Activated CD4-positive, alpha-beta T cell treated with anti-CD3 and anti-CD28 coated beads, Interleukin-2, amount 50 U/mL, for 4 hours (primary cell): ENCODE measurements at regions not wholly inside any gene's neighbourhood (a gene's known extent, or its start where the extent isn't known, plus 50 kb on each side); places are given as distances from the start of the nearest gene placed in this dataset.
"Not testable (repeated sequence)": the region's sequence is repeated elsewhere in the genome, so short reads cannot be mapped to it uniquely, and the experiment has no call there.

ENCODE experiments used
- DNase-seq, 2 experiments: peaks; one replicate each; pipeline ENCODE4 v3.0.0-alpha.2; 2020

DNA sequence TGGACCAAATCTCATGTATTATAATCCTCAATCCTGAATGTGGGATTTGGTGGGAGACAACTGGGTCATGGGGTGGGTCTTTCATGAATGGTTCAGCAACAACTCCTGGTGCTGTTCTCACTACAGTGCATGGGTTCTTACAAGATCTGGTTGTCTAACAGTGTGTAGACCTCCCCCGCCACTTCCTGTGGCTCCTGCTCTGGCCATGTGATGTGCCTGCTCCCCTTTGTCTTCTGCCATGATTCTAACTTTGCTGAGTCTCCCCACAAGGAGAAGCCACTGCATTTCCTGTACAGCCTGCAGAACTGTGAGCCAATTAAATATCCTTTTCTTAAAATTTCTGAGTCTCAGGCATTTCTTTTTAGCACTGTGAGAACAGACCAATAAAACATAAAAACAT lies 557.5 kb downstream of the GOLGA6L6 start:
- DNase-seq: no peak

DNA sequence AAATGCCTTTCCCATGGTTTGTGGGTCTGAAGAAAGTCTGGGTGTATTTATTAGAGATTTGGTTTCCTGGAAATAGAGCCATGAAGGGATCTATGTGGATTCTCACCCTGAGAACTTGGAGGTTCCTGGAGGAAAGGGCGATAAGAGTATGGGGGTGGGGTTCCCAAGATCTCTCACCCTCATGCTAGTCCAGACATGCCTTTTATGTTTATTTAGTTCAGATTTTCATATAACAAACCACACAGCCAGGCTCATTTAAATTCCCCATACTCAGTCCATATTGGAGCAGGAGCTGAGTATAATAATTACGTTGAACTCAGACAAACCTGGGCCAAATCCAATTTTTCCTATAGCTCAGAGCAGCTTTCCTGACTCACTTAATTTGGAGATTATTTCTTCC lies 566.6 kb downstream of the GOLGA6L6 start:
- no peak for DNase-seq

DNA sequence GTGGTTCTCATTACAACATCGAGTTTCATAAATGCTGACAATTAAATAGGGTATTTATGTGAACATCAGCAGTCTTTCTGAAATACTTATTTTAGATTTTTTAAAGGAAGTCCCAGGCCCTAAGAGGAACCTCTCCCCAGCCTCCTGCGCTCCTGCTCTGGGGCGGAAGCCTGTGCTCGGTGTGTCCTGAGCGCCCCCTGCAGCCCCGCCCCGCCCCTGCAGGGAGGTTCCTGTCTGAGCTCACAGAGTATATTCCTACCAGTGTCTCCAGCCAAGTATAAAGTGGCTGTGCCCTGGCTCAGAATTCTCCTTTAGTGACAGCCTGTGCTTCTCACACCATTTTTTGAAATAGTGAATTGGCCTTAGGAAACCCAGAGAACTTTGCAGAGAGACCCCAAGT lies 567.9 kb downstream of the GOLGA6L6 start:
- no peak for DNase-seq

DNA sequence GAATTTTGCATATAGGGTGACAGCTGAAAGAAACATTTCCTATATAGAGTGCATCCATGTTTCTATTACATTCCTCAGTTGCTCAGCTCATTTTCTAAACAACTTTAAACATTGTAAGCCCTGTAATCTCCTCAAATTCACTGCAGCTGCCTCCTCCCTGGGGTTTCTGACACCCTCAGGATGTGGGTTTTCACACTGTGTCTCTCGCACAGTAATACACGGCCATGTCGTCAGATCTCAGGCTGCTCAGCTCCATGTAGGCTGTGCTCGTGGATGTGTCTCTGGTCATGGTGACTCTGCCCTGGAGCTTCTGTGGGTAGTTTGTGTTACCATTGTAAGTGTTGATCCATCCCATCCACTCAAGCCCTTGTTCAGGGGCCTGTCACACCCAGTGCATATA lies 569.0 kb downstream of the GOLGA6L6 start:
- DNase-seq: not testable (repeated sequence)

DNA sequence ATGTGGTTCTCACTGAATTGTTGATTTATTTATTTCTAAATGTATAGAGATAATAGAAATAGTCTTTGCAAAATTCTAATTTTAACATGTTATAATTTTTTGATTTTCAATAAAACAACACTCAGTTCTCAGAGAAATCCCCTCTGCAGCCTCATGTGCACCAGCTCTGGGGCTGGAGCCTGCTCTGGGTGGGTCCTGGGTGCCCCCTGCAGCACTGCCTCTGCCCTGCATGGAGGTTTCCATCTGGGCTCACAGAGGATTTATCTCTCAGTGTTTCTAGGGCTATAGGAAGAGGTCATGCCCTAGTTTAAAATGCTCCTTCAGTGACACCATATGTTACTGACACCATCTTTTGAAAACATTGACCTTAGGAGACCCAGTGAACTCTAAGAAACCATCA lies 576.0 kb downstream of the GOLGA6L6 start:
- DNase-seq: not testable (repeated sequence)

DNA sequence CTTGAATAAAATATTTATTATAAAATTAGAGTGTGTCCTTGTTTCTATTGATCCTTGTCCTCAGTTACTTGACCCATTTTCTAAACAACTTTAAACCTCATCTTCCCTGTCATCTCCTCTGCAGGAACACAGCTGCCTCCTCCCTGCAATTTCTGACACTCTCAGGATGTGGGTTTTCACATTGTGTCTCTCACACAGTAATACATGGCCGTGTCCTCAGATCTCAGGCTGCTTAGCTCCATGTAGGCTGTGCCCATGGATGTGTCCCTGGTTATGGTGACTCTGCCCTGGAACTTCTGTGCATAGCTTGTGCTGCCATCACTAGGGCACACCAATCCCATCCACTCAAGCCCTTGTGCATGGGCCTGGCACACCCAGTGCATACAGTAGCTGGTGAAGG lies 577.1 kb downstream of the GOLGA6L6 start:
- DNase-seq: not testable (repeated sequence)

DNA sequence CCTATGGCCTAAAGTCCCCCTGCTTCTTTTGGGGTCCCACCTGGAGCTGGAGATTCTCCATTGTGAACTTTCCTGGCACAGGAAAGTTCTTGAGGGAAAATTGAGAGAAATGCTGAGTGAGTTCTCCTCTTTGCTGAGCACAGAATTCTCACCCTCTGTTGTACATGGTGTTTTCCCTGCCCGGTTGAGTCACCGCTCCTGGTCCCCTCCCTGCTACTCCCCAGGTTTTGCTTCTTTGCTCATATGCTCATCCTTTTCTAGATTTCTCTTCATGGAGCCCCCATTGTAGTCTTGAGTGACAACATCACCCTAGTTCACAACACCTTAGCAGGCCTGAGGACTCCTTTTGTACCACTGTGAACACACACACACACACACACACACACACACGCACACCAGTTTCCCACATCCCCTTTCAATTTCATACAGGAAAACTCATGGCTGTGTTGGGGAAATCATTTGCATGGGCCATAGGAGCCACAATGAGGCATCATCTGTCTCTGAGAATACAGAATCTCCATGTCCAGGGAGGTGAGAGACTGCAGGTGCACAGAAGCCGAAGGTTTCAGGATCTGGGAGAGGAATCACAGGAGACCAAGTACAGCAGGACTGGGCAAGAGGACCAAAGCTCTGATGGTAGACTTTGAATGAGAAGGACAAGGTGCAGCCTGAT lies 585.3 kb downstream of the GOLGA6L6 start:
- DNase-seq: no peak

DNA sequence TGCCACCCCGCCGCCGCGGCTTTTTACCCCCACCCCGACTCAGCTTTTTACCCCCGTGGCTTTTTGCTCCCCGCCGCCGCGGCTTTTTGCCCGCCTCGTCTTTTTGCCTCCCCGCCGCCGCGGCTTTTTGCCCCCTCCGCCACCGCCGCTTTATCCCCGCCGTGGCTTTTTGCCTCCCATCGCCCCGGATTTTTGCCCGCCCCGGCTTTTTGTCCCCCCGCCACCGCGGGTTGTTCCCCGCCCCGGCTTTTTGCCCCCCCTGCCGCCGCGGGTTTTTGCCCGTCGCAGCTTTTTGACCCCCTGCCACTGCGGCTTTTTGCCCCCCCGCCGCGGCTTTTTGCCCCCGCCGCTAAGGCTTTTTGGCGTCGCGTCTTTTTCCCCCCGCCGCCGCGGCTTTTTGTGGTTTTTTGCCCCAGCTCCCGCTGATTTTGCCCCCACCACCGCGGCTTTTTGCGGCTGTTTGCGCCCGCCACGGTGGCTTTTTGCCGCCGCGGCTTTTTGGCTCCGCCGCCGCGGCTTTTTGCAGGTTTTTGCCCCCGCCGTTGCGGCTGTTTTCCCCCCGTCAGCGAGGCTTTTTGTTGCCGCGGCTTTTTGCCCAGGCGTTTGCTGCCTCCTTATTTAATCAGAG lies 597.2 kb downstream of the GOLGA6L6 start:
- DNase-seq: no peak

DNA sequence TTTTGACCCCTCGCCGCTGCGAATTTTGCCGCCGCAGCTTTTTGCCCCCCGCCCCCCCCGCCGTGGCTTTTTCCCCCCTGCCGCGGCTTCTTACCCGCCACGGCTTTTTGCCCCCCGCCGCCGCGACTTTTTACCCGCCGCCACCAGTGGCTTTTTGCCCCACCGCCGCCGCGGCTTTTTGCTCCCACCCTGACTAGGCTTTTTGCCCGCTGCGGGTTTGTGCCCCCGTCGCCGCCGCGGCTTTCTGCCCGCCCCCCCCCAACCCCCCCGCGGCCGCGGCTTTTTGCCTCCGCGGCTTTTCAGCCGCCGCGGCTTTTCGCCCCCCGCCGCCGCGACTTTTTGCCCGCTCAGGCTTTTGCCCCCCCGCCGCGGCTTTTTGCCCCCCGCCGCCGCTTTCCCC lies 598.1 kb downstream of the GOLGA6L6 start:
- DNase-seq: no peak

DNA sequence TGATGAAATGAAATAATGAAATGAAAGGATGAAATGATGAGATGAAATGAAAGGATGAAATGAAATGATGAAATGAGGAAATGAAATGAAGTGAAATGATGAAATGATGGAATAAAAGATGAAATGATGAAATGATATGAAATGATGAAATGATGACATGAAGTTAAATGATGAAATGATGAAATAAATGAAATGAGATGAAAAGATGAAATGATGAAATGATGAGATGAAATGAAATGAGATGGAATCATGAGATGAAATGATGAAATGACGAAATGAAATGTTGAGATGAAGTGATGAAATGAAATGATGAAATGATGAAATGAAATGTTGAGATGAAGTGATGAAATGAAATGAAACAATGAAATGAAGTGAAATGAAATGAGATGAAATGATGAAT lies 638.3 kb downstream of the GOLGA6L6 start:
- not testable (repeated sequence) for DNase-seq

DNA sequence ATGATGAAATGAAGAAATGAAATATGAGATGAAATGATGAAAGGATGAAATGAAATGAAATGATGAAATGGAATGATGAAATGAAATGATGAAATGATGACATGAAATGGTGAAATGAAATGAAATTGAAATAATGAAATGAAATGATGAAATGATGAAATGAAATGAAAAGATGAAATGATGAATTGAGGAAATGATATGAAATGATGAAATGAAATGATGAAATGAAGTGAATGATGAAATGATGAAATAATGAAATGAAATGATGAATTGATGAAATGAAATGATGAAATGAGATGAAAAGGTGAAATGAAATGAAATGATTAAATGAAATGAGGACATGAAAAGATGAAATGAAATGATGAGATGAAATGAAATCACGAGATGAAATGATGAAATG lies 639.2 kb downstream of the GOLGA6L6 start:
- DNase-seq: not testable (repeated sequence)

DNA sequence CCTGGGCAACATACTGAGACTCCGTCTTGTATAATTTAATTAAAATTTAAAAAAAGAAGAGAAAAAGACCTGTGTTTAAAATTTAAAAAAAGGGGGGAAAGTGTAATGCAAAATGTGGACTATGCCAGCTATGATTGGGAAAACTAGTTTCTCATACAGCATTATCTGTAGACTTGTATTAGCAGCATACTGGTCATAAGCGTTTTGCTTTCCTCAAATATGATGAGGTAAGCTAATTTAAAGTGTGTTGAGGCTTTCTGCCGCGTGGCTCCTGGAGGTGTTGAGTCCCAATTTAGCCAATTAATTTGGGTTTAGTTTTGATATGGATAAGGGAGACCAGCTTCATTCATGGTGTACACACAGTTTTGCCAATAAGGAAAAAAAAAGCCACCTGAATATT lies 640.2 kb downstream of the GOLGA6L6 start:
- DNase-seq: not testable (repeated sequence)

DNA sequence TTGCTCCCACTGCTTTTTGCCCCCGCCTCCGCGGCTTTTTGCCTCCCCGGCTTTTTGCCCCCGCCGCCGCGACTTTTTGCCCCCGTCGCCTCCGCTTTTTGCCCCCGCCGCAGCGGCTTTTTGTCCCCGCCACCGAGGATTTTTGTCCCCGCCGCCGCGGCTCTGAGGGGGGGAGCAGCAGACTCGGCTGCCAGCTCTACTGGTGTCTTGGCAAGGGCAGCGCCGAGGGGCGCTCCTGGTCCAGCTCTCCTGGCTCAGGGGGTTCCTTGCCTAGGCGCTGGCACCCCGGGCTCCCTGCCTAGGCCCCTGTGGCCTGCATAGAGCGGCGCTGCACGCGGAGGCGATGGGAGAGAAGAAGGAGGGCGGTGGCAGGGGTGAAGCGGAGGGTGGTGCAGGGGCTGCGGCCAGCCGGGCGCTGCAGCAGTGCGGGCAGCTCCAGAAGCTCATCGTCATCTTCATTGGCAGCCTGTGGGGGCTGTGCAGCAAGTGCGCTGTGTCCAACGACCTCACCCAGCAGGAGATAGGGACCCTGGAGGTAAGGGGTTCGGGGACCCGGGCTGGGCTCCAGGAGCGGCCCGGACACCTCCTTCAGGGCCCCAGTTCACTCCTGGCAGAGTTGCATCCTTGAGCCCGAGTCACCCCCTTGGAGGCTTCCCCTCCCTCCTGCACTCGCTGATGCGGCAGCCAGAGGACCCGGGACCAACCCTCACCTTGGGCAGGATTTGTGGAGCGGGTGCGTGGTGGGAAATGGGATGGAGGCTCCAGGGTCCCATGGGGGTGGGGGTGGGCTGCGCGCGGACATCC lies 642.4 kb downstream of the GOLGA6L6 start:
- DNase-seq: no peak

DNA sequence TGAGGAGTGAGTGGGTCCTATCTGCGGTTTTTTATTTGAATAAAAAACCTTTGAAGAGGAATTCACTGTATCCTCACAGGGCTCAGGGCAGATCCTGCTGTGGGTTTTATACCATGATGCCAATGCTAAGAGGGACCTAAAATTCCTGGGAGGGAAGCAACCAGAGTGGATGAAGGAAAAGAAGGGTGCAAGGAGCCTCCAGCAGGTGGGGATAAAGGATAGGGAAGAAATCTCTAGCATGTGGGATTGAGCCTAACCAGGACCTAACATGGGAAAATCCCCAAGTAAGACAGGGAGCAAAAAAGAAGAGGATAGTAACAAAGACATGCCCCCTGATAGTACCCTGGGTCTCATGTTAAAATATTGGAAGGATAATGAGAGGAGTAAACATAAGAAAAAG lies 652.8 kb downstream of the GOLGA6L6 start:
- not testable (repeated sequence) for DNase-seq

DNA sequence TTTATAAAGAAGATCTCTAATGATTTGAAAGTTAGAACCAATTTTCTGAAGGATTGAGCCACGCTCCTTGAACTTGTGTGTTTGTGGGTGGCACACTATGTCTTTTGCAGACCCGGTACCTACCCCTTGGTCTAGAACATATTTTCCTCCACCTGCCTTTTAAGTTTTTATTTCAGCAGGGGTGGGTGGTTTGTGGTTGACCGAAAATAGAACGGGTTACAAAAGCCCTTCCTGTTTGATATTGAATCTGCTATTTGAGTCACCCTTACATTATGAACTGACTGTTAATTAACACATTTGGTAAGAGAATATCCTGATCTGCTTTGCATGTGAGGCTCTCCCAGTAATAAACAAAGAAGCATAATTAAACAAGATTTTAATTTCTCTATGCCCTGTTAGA lies 697.5 kb downstream of the GOLGA6L6 start:
- DNase-seq: not testable (repeated sequence)
